Neural progenitor cell (in vitro differentiated cells): ENCODE measurements at regions not wholly inside any gene's neighbourhood (a gene's known extent, or its start where the extent isn't known, plus 50 kb on each side); places are given as distances from the start of the nearest gene placed in this dataset.
"Not testable (repeated sequence)": the region's sequence is repeated elsewhere in the genome, so short reads cannot be mapped to it uniquely, and the experiment has no call there.

Source experiments
- CTCF ChIP-seq: fragments of 200-600 bp; sonication (generic); IDR thresholded peaks from 2 replicates; pipeline ENCODE4 v1.5.1; 2017; ENCODE audit warnings: antibody characterized with exemption, mild to moderate bottlenecking
- EZH2 ChIP-seq: fragments of 200-600 bp; sonication (generic); IDR thresholded peaks from 2 replicates; pipeline ENCODE4 v1.6.1; 2017; ENCODE audit warnings: antibody characterized with exemption, mild to moderate bottlenecking, moderate library complexity
- EZH2phosphoT487 ChIP-seq: fragments of 200-600 bp; sonication (generic); IDR thresholded peaks from 2 replicates; pipeline ENCODE4 v1.6.1; 2017; ENCODE audit warnings: antibody characterized with exemption

GRCh38 chr2:142418699-142419098 is 287.9 kb upstream of the LRP1B start:
- TF ChIP-seq CTCF, EZH2, EZH2phosphoT487: not testable (repeated sequence)
